ENCODE measurements at regions not wholly inside any gene's neighbourhood (a gene's known extent, or its start where the extent isn't known, plus 50 kb on each side); places are given as distances from the start of the nearest gene placed in this dataset.

- no peak for DNase-seq
- TF ChIP-seq CTCF (IDR thresholded peaks at IDR 0.05): no peak
- no peak overlapping the region for H3K27ac ChIP-seq
Measured at GRCh38 chr2:118710481-118710880, 137.0 kb downstream of the EN1 start.

DNA sequence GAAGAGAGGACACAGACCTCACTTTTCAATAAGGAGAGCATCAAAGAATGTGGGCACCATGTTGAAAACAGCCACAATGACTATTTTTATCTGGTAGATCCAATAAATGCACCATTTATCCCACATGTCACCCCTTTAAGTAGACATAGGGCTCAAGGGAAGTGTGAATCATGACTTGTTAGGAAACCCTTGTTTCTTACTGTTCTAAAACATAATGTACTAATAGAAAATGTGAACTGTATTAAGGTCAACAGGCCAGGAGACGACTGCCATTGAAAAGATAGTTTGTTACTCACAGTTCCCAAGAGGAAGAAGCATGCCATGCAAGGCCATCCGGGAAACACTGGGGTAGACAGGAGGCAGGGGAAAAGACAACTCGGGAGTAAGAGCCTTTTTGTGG lies 137.7 kb downstream of the EN1 start:
- no peak overlapping the region for H3K4me3 ChIP-seq
- no peak overlapping the region for H3K27ac ChIP-seq
- no peaks in the 10 kb centered on the region for H3K4me1 ChIP-seq
- no peak for TF ChIP-seq CTCF (IDR thresholded peaks at IDR 0.05)
- peaks cover 0 to 3% of the 10 kb centered on the region in 2 donors for H3K27me3 ChIP-seq
- no peaks in the 10 kb centered on the region for H3K36me3 ChIP-seq
- no peaks in the 10 kb centered on the region for H3K9me3 ChIP-seq
- intact Hi-C loops (cut with DNase I; ENCODE audit: low total_unique reads): no loop called here
- DNase-seq: no peak

More at GRCh38 chr2:118710481-118710880, 137.0 kb downstream of the EN1 start:
- Histone ChIP-seq H3K27me3 (peaks cover 0 to 3% of the 10 kb centered on the region in 2 donors), H3K4me1 (no peaks in the 10 kb centered on the region), H3K9me3 (no peaks in the 10 kb centered on the region), H3K36me3 (no peaks in the 10 kb centered on the region), H3K4me3 (no peak overlapping the region)
- intact Hi-C loops (cut with DNase I; ENCODE audit: low total_unique reads): no loop called here

GRCh38 chr2:118706844-118707243 lies 140.6 kb downstream of the EN1 start:
- no peak for DNase-seq
- Histone ChIP-seq H3K4me3 (no peak overlapping the region), H3K27ac (no peak overlapping the region), H3K36me3 (no peaks in the 10 kb centered on the region), H3K4me1 (no peaks in the 10 kb centered on the region), H3K9me3 (no peaks in the 10 kb centered on the region), H3K27me3 (peaks cover 0 to 3% of the 10 kb centered on the region in 2 donors)
- no peak for TF ChIP-seq CTCF (IDR thresholded peaks at IDR 0.05)
- intact Hi-C loops (cut with DNase I; ENCODE audit: low total_unique reads): no loop called here

DNA sequence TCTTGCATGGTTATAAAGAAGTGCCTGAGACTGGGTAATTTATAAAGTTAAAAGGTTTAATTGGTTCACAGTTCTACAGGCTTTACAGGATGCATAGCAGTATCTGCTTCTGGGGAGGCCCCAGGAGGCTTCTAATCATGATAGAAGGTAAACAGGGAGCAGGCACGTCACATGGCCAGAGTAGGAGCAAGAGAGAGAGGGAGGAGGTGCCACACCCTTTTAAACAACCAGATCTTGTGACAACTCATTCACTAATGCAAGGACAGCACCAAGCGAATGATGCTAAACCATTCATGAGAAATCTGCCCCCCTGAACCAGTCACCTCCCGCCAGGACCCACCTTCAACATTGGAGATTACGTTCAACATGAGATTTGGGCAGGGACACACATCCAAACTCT lies 141.1 kb downstream of the EN1 start:
- TF ChIP-seq CTCF (IDR thresholded peaks at IDR 0.05): no peak
- no peaks in the 10 kb centered on the region for H3K4me1 ChIP-seq
- intact Hi-C loops (cut with DNase I; ENCODE audit: low total_unique reads): no loop called here
- no peak overlapping the region for H3K27ac ChIP-seq
- DNase-seq: no peak
- H3K27me3 ChIP-seq: peaks cover 0 to 3% of the 10 kb centered on the region in 2 donors
- H3K4me3 ChIP-seq: no peak overlapping the region
- no peaks in the 10 kb centered on the region for H3K9me3 ChIP-seq
- no peaks in the 10 kb centered on the region for H3K36me3 ChIP-seq

DNA sequence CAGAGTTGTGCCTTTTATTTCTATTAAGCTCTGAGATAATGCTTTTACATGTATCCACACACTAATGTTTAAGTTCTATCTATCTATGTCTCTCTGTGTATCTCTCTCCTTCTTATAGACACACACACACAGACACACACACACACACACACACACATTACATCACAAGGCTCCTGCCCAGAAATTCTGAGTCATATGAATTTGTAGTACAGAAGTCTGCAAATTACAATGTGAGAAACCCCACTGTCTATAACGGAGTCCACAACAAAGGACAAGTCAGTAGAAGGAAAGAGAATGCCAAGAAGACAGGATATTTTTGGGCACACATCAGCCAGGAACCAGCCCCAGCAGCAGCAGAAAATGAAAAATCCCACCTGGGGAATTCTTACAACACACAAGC lies 142.4 kb downstream of the EN1 start:
- no peaks in the 10 kb centered on the region for H3K36me3 ChIP-seq
- no peak overlapping the region for H3K4me3 ChIP-seq
- no peak for DNase-seq
- H3K27ac ChIP-seq: no peak overlapping the region
- intact Hi-C loops (cut with DNase I; ENCODE audit: low total_unique reads): no loop called here
- TF ChIP-seq CTCF (IDR thresholded peaks at IDR 0.05): no peak
- no peaks in the 10 kb centered on the region for H3K9me3 ChIP-seq
- H3K4me1 ChIP-seq: no peaks in the 10 kb centered on the region
- H3K27me3 ChIP-seq: peaks cover 0 to 3% of the 10 kb centered on the region in 2 donors

All from tibial artery (tissue), 4 donors.